Lower lobe of right lung (tissue), 2 donors: ENCODE measurements at regions not wholly inside any gene's neighbourhood (a gene's known extent, or its start where the extent isn't known, plus 50 kb on each side); places are given as distances from the start of the nearest gene placed in this dataset.
"Not testable (repeated sequence)": the region's sequence is repeated elsewhere in the genome, so short reads cannot be mapped to it uniquely, and the experiment has no call there.

Experiments used
- ATAC-seq, 2 donors: fragments of 200-7000 bp; cut with Tn5 transposase; one replicate each; pipeline ENCODE4 v1.9.1; 2020 to 2022; ENCODE audit warnings: mild to moderate bottlenecking in 2 of 2, moderate library complexity in 2 of 2
- DNase-seq: peaks from one replicate; pipeline ENCODE4 v3.0.0-alpha.2; 2020
- H3K27ac ChIP-seq: fragments of 200-600 bp; one replicate; pipeline ENCODE4 v1.8.0; 2022
- H3K27me3 ChIP-seq: fragments of 200-600 bp; one replicate; pipeline ENCODE4 v1.8.0; 2022; ENCODE audit warnings: low read depth
- H3K36me3 ChIP-seq: fragments of 200-600 bp; one replicate; pipeline ENCODE4 v1.8.0; 2022; ENCODE audit warnings: mild to moderate bottlenecking
- H3K4me1 ChIP-seq: fragments of 200-600 bp; one replicate; pipeline ENCODE4 v1.8.0; 2022
- H3K4me3 ChIP-seq: fragments of 200-600 bp; one replicate; pipeline ENCODE4 v1.8.0; 2022; ENCODE audit warnings: mild to moderate bottlenecking
- H3K9me3 ChIP-seq: fragments of 200-600 bp; one replicate; pipeline ENCODE4 v1.8.0; 2022
- CTCF ChIP-seq: fragments of 200-600 bp; IDR thresholded peaks from one replicate; pipeline ENCODE4 v1.8.0; 2022; ENCODE audit warnings: antibody characterized with exemption, mild to moderate bottlenecking
- intact Hi-C: fragments of 100-400 bp; cut with DNase I; formaldehyde crosslinking; loops from one replicate; pipeline ENCODE4 v1.11.0; 2022
- donor health status: DM: no; HTN: yes; CAD: no; lungs with severe emphysema.

- H3K9me3 ChIP-seq: no peaks in the 10 kb centered on the region
- H3K36me3 ChIP-seq: no peaks in the 10 kb centered on the region
- ATAC-seq (no peak), DNase-seq (no peak)
- no peaks in the 10 kb centered on the region for H3K27me3 ChIP-seq
- no peaks in the 10 kb centered on the region for H3K4me1 ChIP-seq
- H3K4me3 ChIP-seq: no peak overlapping the region
- no peak for TF ChIP-seq CTCF
- intact Hi-C loops: no loop called here
- no peak overlapping the region for H3K27ac ChIP-seq
Measured at GRCh38 chr5:82446809-82447208, 168.7 kb upstream of the RPS23 start.

DNA sequence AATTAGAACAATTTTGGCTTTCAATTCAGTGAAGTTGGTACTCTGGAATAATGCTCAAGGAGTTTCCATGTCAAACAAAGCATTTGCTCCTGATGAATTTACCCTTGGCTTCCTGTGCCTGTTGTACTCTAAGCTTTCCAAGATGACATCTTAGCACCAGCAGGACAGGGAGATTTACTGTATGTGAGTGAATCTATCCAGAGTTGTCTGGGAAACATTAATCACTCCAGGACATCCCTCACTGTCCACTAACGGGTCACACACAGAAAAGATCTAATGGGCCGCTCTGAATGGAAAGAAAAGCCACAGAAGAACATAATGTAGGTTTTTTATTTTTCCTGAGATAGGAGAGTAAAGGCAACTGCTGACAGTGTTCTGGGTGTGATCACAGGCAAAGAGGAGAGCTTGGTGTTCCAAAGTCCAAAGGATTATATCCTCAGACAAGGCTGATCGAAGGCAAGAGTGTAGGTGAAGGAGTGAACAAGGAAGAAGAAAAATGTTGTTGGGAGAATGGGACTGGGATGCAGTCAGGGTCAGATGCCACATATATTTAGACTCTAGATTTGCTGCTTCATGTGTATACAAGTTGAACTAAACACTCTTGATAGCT lies 167.7 kb upstream of the RPS23 start:
- Histone ChIP-seq H3K36me3 (no peaks in the 10 kb centered on the region), H3K27ac (no peak overlapping the region), H3K27me3 (no peaks in the 10 kb centered on the region), H3K9me3 (no peaks in the 10 kb centered on the region), H3K4me3 (no peak overlapping the region), H3K4me1 (no peaks in the 10 kb centered on the region)
- intact Hi-C loops: no loop called here
- TF ChIP-seq CTCF: no peak
- no peak for ATAC-seq
- DNase-seq: no peak

DNA sequence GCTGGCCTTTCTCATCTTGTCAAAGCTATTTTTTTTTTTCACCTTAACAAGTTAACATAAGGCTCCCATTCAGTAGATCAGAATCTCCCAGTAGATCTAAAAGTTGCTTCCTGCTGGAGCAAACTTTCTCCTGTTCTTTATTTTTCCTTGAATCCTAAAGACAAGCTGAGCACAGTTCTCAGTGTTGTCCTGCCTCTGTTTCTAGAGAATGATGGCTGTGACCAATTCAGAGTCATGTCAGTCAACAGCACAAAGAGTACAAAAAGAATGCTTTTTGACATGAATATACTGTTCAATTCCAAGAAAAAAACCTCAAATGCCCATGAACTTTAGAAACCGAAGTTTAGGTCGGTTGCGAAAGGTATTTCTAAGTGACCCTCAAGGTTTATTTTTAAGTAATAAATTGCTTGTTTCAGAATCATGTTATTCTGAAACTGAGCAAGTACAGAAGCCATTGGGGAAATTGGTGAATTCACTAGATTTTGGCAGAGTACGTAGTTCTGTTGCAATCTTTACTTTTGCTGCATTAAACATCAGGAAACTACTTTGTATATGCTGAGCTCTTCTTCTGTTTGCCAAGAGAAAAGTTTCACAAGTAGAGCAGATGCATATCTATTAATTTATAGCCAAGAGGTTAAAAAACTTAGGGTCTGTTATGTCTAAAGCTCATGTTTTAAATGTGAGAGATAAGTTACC lies 161.7 kb upstream of the RPS23 start:
- intact Hi-C loops: no loop called here
- no peaks in the 10 kb centered on the region for H3K9me3 ChIP-seq
- H3K27me3 ChIP-seq: no peaks in the 10 kb centered on the region
- no peaks in the 10 kb centered on the region for H3K4me1 ChIP-seq
- TF ChIP-seq CTCF: no peak
- peak in 1 of 2 donors; percentile 21 for ATAC-seq
- no peak for DNase-seq
- no peaks in the 10 kb centered on the region for H3K36me3 ChIP-seq
- no peak overlapping the region for H3K27ac ChIP-seq
- no peak overlapping the region for H3K4me3 ChIP-seq

GRCh38 chr5:82437565-82437964 lies 159.4 kb upstream of the RPS23 start:
- H3K36me3 ChIP-seq, H3K9me3 ChIP-seq, H3K4me3 ChIP-seq, H3K27ac ChIP-seq, intact Hi-C loops, H3K4me1 ChIP-seq, H3K27me3 ChIP-seq, DNase-seq, ATAC-seq: not testable (repeated sequence)

GRCh38 chr5:82436291-82436690 lies 158.1 kb upstream of the RPS23 start:
- intact Hi-C loops: no loop called here
- Histone ChIP-seq H3K4me1 (no peaks in the 10 kb centered on the region), H3K36me3 (no peaks in the 10 kb centered on the region), H3K27ac (no peak overlapping the region), H3K27me3 (no peaks in the 10 kb centered on the region), H3K4me3 (no peak overlapping the region), H3K9me3 (no peaks in the 10 kb centered on the region)
- DNase-seq (no peak), ATAC-seq (no peak)
- TF ChIP-seq CTCF: no peak

DNA sequence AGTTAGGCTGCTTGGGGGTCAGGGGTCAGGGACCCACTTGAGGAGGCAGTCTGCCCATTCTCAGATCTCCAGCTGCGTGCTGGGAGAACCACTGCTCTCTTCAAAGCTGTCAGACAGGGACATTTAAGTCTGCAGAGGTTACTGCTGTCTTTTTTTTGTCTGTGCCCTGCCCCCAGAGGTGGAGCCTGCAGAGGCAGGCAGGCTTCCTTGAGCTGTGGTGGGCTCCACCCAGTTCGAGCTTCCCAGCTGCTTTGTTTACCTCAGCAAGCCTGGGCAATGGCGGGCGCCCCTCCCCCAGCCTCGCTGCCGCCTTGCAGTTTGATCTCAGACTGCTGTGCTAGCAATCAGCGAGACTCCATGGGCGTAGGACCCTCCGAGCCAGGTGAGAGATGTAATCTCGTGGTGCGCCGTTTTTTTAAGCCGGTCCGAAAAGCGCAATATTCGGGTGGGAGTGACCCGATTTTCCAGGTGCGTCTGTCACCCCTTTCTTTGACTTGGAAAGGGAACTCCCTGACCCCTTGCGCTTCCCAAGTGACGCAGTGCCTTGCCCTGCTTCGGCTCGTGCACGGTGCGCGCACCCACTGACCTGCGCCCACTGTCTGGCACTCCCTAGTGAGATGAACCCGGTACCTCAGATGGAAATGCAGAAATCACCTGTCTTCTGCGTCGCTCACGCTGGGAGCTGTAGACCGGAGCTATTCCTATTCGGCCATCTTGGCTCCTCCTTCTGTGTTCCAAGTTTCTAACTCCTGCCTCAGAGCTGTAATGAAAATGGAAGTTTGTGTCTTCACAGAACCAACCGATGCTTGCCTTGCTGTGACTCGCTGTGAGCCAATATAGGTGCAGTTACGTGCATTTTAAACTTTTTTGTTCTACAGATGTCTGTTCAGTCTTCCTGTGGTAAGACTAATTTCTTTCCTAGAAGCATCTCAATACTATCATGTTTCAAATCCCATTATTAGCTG lies 156.8 kb upstream of the RPS23 start:
- DNase-seq, H3K9me3 ChIP-seq, ATAC-seq, H3K4me3 ChIP-seq, H3K36me3 ChIP-seq, H3K27ac ChIP-seq, H3K27me3 ChIP-seq, intact Hi-C loops, H3K4me1 ChIP-seq: not testable (repeated sequence)
